Neural cell (in vitro differentiated cells): ENCODE measurements at regions not wholly inside any gene's neighbourhood (a gene's known extent, or its start where the extent isn't known, plus 50 kb on each side); places are given as distances from the start of the nearest gene placed in this dataset.

Experiments
- H2AFZ ChIP-seq: fragments of 200-600, 300-800 bp; sonication (generic), shearing (Covaris generic); 2 replicates; pipeline ENCODE4 v1.6.0; 2014; ENCODE audit warnings: low read depth, mild to moderate bottlenecking, antibody characterized with exemption, low read length, moderate library complexity
- H3F3A ChIP-seq: fragments of 200-600 bp; shearing (Covaris generic); 2 replicates; pipeline ENCODE4 v1.6.1; 2016; ENCODE audit warnings: mild to moderate bottlenecking, moderate library complexity, mixed read lengths, antibody characterized with exemption, low read length; ENCODE audit not compliant: insufficient read depth, poor library complexity, severe bottlenecking
- H3K27ac ChIP-seq: fragments of 200-600, 300-800 bp; sonication (generic), shearing (Covaris generic); 2 replicates; pipeline ENCODE4 v1.5.1; 2014; ENCODE audit warnings: mild to moderate bottlenecking, low read length, moderate library complexity
- H3K27me3 ChIP-seq: fragments of 300-800, 200-600 bp; sonication (generic), shearing (Covaris generic); 2 replicates; pipeline ENCODE4 v1.6.0; 2014; ENCODE audit warnings: mild to moderate bottlenecking, low read depth, low read length, moderate library complexity; ENCODE audit not compliant: insufficient read depth
- H3K36me3 ChIP-seq: fragments of 300-800, 200-600 bp; sonication (generic), shearing (Covaris generic); 2 replicates; pipeline ENCODE4 v1.5.1; 2014; ENCODE audit warnings: mild to moderate bottlenecking, antibody characterized with exemption, low read length, moderate library complexity; ENCODE audit not compliant: insufficient read depth
- H3K4me2 ChIP-seq: fragments of 300-800, 200-600 bp; sonication (generic), shearing (Covaris generic); 2 replicates; pipeline ENCODE4 v1.6.0; 2014; ENCODE audit warnings: mild to moderate bottlenecking, low read length
- H3K4me3 ChIP-seq: fragments of 300-800, 200-600 bp; sonication (generic), shearing (Covaris generic); 2 replicates; pipeline ENCODE4 v1.5.1; 2014; ENCODE audit warnings: mild to moderate bottlenecking, low read length, moderate library complexity
- H3K79me2 ChIP-seq: fragments of 200-600 bp; shearing (Covaris generic); replicated peaks from 2 replicates; pipeline ENCODE4 v1.6.0; 2014; ENCODE audit warnings: mild to moderate bottlenecking, low read length, moderate library complexity; ENCODE audit not compliant: insufficient read depth
- H3K9ac ChIP-seq: fragments of 300-800, 200-600 bp; sonication (generic), shearing (Covaris generic); 2 replicates; pipeline ENCODE4 v1.6.1; 2016; ENCODE audit warnings: mild to moderate bottlenecking, low read length, mixed read lengths
- H3K9me2 ChIP-seq: fragments of 200-600 bp; shearing (Covaris generic); 2 replicates; pipeline ENCODE4 v1.6.1; 2016; ENCODE audit warnings: mild to moderate bottlenecking, low read length, mixed read lengths; ENCODE audit not compliant: insufficient read depth
- H3K9me3 ChIP-seq: fragments of 200-600, 300-800 bp; sonication (generic), shearing (Covaris generic); 2 replicates; pipeline ENCODE4 v1.6.1; 2016; ENCODE audit warnings: mild to moderate bottlenecking, mixed run types, low read length, moderate library complexity, mixed read lengths
- H4K20me1 ChIP-seq: fragments of 200-600 bp; shearing (Covaris generic); 2 replicates; pipeline ENCODE4 v1.6.1; 2016; ENCODE audit warnings: mild to moderate bottlenecking, mixed run types; ENCODE audit not compliant: insufficient read depth
- EP300 ChIP-seq: fragments of 450-650 bp; conservative IDR thresholded peaks from 2 replicates; pipeline ENCODE4 v1.6.1; 2014; ENCODE audit warnings: antibody characterized with exemption, mild to moderate bottlenecking, moderate library complexity; ENCODE audit not compliant: poor library complexity, severe bottlenecking
- EZH2 ChIP-seq: fragments of 200-600, 300-800 bp; shearing (Covaris generic), sonication (generic); IDR thresholded peaks from 2 replicates; pipeline ENCODE4 v1.6.1; 2014; ENCODE audit warnings: antibody characterized with exemption, low read length, borderline replicate concordance, mild to moderate bottlenecking; ENCODE audit not compliant: insufficient read depth, poor library complexity, severe bottlenecking
- MXI1 ChIP-seq: fragments of 450-650 bp; conservative IDR thresholded peaks from 2 replicates; pipeline ENCODE4 v1.6.1; 2014; ENCODE audit warnings: antibody characterized with exemption, mild to moderate bottlenecking; ENCODE audit not compliant: poor library complexity, severe bottlenecking
- POLR2AphosphoS5 ChIP-seq: IDR thresholded peaks from 2 replicates; pipeline ENCODE4 v1.6.1; 2012
- RAD21 ChIP-seq: fragments of 450-650 bp; conservative IDR thresholded peaks from 2 replicates; pipeline ENCODE4 v1.6.1; 2014; ENCODE audit warnings: antibody characterized with exemption, mild to moderate bottlenecking, moderate library complexity
- SMC3 ChIP-seq: fragments of 450-650 bp; conservative IDR thresholded peaks from 2 replicates; pipeline ENCODE4 v1.6.1; 2014; ENCODE audit warnings: antibody characterized with exemption, mild to moderate bottlenecking, moderate library complexity; ENCODE audit not compliant: poor library complexity
- TAF1 ChIP-seq: IDR thresholded peaks from 2 replicates; pipeline ENCODE4 v1.6.1; 2012; ENCODE audit warnings: low read depth
- TF ChIP-seq, protein P1 (sequence below): IDR thresholded peaks from 2 replicates; pipeline ENCODE4 v1.6.1; 2012; ENCODE audit warnings: borderline replicate concordance
- TF ChIP-seq, protein P2 (sequence below): fragments of 450-650 bp; IDR thresholded peaks from 2 replicates; pipeline ENCODE4 v1.5.1; 2014; ENCODE audit warnings: antibody characterized with exemption, mild to moderate bottlenecking, moderate library complexity; ENCODE audit not compliant: poor library complexity, severe bottlenecking

DNA sequence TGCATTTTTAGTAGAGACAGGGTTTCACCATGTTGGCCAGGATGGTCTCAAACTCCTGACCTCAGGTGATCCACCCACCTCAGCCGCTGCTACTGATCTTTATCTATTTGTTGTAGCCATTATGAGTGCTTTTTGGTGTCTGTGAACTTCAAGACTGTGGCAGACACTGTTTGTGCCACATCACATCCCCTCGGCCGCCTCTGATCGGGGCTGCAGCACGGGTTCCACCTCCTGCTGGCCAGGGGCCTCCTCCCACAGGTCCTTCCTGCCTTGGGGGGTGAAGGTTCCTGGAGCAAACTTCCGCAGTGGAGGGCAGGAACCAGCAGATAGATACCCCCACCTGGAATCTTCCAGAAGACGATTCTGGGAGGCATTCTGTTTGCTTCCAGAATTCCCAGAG lies 98.5 kb downstream of the C9orf50 start:
- Histone ChIP-seq H3K9me3 (no peaks in the 10 kb centered on the region), H3K9me2 (no peaks in the 10 kb centered on the region), H4K20me1 (no peaks in the 10 kb centered on the region), H3K4me3 (no peak overlapping the region), H3K27me3 (no peaks in the 10 kb centered on the region), H3K27ac (no peak overlapping the region), H3K9ac (no peak overlapping the region), H3F3A (no peaks in the 10 kb centered on the region), H3K79me2 (no peaks in the 10 kb centered on the region), H3K4me2 (no peak overlapping the region), H2AFZ (no peak overlapping the region), H3K36me3 (no peaks in the 10 kb centered on the region)
- TF ChIP-seq EZH2 (no peak), RAD21 (no peak), SMC3 (no peak), POLR2AphosphoS5 (no peak), MXI1 (no peak), EP300 (no peak), TAF1 (no peak)
- TF ChIP-seq, protein P1, sequence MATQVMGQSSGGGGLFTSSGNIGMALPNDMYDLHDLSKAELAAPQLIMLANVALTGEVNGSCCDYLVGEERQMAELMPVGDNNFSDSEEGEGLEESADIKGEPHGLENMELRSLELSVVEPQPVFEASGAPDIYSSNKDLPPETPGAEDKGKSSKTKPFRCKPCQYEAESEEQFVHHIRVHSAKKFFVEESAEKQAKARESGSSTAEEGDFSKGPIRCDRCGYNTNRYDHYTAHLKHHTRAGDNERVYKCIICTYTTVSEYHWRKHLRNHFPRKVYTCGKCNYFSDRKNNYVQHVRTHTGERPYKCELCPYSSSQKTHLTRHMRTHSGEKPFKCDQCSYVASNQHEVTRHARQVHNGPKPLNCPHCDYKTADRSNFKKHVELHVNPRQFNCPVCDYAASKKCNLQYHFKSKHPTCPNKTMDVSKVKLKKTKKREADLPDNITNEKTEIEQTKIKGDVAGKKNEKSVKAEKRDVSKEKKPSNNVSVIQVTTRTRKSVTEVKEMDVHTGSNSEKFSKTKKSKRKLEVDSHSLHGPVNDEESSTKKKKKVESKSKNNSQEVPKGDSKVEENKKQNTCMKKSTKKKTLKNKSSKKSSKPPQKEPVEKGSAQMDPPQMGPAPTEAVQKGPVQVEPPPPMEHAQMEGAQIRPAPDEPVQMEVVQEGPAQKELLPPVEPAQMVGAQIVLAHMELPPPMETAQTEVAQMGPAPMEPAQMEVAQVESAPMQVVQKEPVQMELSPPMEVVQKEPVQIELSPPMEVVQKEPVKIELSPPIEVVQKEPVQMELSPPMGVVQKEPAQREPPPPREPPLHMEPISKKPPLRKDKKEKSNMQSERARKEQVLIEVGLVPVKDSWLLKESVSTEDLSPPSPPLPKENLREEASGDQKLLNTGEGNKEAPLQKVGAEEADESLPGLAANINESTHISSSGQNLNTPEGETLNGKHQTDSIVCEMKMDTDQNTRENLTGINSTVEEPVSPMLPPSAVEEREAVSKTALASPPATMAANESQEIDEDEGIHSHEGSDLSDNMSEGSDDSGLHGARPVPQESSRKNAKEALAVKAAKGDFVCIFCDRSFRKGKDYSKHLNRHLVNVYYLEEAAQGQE = no peak
- TF ChIP-seq, protein P2, sequence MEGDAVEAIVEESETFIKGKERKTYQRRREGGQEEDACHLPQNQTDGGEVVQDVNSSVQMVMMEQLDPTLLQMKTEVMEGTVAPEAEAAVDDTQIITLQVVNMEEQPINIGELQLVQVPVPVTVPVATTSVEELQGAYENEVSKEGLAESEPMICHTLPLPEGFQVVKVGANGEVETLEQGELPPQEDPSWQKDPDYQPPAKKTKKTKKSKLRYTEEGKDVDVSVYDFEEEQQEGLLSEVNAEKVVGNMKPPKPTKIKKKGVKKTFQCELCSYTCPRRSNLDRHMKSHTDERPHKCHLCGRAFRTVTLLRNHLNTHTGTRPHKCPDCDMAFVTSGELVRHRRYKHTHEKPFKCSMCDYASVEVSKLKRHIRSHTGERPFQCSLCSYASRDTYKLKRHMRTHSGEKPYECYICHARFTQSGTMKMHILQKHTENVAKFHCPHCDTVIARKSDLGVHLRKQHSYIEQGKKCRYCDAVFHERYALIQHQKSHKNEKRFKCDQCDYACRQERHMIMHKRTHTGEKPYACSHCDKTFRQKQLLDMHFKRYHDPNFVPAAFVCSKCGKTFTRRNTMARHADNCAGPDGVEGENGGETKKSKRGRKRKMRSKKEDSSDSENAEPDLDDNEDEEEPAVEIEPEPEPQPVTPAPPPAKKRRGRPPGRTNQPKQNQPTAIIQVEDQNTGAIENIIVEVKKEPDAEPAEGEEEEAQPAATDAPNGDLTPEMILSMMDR = no peak

DNA sequence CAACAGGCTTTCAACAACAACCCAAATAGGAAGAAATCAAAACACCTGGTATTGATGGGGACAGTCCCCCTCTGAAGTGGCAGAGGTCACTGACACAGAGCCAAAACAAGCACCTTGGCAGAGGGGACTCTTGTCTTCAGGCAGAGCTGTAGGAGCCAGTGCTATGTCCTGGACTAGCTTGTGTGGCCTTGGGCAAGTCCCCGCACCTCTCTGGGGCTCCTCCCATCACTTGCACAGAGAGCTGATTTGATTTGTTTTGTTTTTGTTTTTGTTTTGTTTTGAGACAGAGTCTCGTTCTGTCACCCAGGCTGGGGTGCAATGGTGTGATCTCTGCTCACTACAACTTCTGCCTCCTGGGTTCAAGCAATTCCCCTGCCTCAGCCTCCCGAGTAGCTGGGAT lies 100.8 kb downstream of the C9orf50 start:
- Histone ChIP-seq H3K79me2 (no peaks in the 10 kb centered on the region), H3K36me3 (no peaks in the 10 kb centered on the region), H3F3A (no peaks in the 10 kb centered on the region), H3K4me3 (no peak overlapping the region), H2AFZ (no peak overlapping the region), H3K4me2 (no peak overlapping the region), H3K9me2 (no peaks in the 10 kb centered on the region), H3K9ac (no peak overlapping the region), H4K20me1 (no peaks in the 10 kb centered on the region), H3K27ac (no peak overlapping the region), H3K27me3 (no peaks in the 10 kb centered on the region), H3K9me3 (no peaks in the 10 kb centered on the region)
- no peak for TF ChIP-seq RAD21
- TF ChIP-seq EZH2 = no peak
- TF ChIP-seq SMC3 = no peak
- TF ChIP-seq EP300 = no peak
- TF ChIP-seq, protein P2 = no peak
- no peak for TF ChIP-seq POLR2AphosphoS5
- no peak for TF ChIP-seq MXI1
- no peak for TF ChIP-seq TAF1
- TF ChIP-seq, protein P1 = no peak
